HCT116 (cell line): ENCODE measurements at regions not wholly inside any gene's neighbourhood (a gene's known extent, or its start where the extent isn't known, plus 50 kb on each side); places are given as distances from the start of the nearest gene placed in this dataset.

Experiments
- ATAC-seq: fragments of 200-7000 bp; cut with Tn5 transposase; 2 replicates; pipeline ENCODE4 v1.9.1; 2020; ENCODE audit warnings: mild to moderate bottlenecking, moderate library complexity
- BruUV-seq: library from RNA; stranded (reverse); fragments of 400-500 nt; replicated peaks from 2 replicates; lab custom pipeline; 2021; lab: Mats Ljungman, UMichigan
- CTCF ChIA-PET: fragments of 300-600 bp; sonication (Branson Sonifier 250); formaldehyde crosslinking; loops from one replicate; lab custom pipeline; 2021; ENCODE audit warnings: antibody characterized with exemption; lab: Charles Lee
- POLR2A ChIA-PET: fragments of 300-600, 350-600 bp; sonication (Branson Sonifier 250); formaldehyde crosslinking; loops from one replicate; lab custom pipeline; 2021; ENCODE audit warnings: antibody characterized with exemption; lab: Charles Lee
- RAD21 ChIA-PET, 2 experiments: fragments of 300-600 bp; sonication (Branson Sonifier 250); formaldehyde crosslinking; loops; one replicate each; lab custom pipeline; 2023; ENCODE audit warnings: low total read pairs in 2 of 2; ENCODE audit not compliant: uncharacterized antibody in 2 of 2, unreplicated experiment in 2 of 2, low non-redundant PET in 1 of 2; lab: Charles Lee
- DNase-seq: peaks from one replicate; pipeline ENCODE4 v3.0.0-alpha.2; 2010; ENCODE audit warnings: low read depth, low spot score
- H2AFZ ChIP-seq: fragments of 200-600 bp; shearing (Covaris generic), sonication (generic); 2 replicates; pipeline ENCODE4 v1.6.1; 2017; ENCODE audit warnings: low read depth, mixed run types, mixed read lengths, antibody characterized with exemption, low read length; ENCODE audit not compliant: poor library complexity, severe bottlenecking
- H3K27ac ChIP-seq: 2 replicates; pipeline ENCODE4 v1.5.1; 2012; ENCODE audit warnings: low read depth, low read length
- H3K27me3 ChIP-seq: fragments of 200-600 bp; sonication (generic); 2 replicates; pipeline ENCODE4 v1.6.1; 2016; ENCODE audit warnings: mixed run types, low read length, mixed read lengths; ENCODE audit not compliant: insufficient read depth
- H3K36me3 ChIP-seq, 2 experiments: fragments of 200-500 bp in 1 of 2; fragments of 200-600 bp in 1 of 2; sonication (Bioruptor generic) in 1 of 2; sonication (generic) in 1 of 2; 2 replicates each; pipeline versions ENCODE4 v1.5.1 to v1.6.1; 2014 to 2016; ENCODE audit warnings: low read length in 2 of 2, inconsistent platforms in 1 of 2, mixed read lengths in 1 of 2, mixed run types in 1 of 2; ENCODE audit not compliant: insufficient read depth in 2 of 2, control insufficient read depth in 1 of 2
- H3K4me1 ChIP-seq, 2 experiments: fragments of 200-600 bp in 1 of 2; sonication (generic) in 1 of 2; 2 replicates each; pipeline versions ENCODE4 v1.5.1 to v1.6.1; 2012 to 2017; ENCODE audit warnings: low read length in 2 of 2, inconsistent platforms in 1 of 2, mild to moderate bottlenecking in 1 of 2, mixed read lengths in 1 of 2, mixed run types in 1 of 2, moderate library complexity in 1 of 2; ENCODE audit not compliant: insufficient read depth in 2 of 2, control insufficient read depth in 1 of 2
- H3K4me2 ChIP-seq: fragments of 200-600 bp; sonication (generic); 2 replicates; pipeline ENCODE4 v1.6.1; 2017; ENCODE audit warnings: mixed run types, low read length, mixed read lengths
- H3K4me3 ChIP-seq, 2 experiments: fragments of 200-600 bp in 1 of 2; sonication (generic) in 1 of 2; replicated peaks in 1 of 2; 2 replicates each; pipeline ENCODE4 v1.5.1; 2011 to 2016; ENCODE audit warnings: low read length in 2 of 2, control low read depth in 1 of 2, low read depth in 1 of 2, mild to moderate bottlenecking in 1 of 2, mixed read lengths in 1 of 2, mixed run types in 1 of 2
- H3K79me2 ChIP-seq: fragments of 200-600 bp; sonication (generic); 2 replicates; pipeline ENCODE4 v1.6.1; 2017; ENCODE audit warnings: mild to moderate bottlenecking, mixed run types, low read length, moderate library complexity, mixed read lengths; ENCODE audit not compliant: insufficient read depth
- H3K9ac ChIP-seq: fragments of 200-600 bp; sonication (generic); 2 replicates; pipeline ENCODE4 v1.6.1; 2016; ENCODE audit warnings: low read length, mixed read lengths
- H3K9me2 ChIP-seq: fragments of 200-600 bp; sonication (generic), shearing (Covaris generic); 2 replicates; pipeline ENCODE4 v1.6.1; 2017; ENCODE audit warnings: mixed run types, mild to moderate bottlenecking, moderate library complexity; ENCODE audit not compliant: insufficient read depth
- H3K9me3 ChIP-seq, 2 experiments: fragments of 200-500 bp in 1 of 2; fragments of 200-600 bp in 1 of 2; sonication (Bioruptor generic) in 1 of 2; sonication (generic) in 1 of 2; 2 replicates each; pipeline ENCODE4 v1.6.1; 2014 to 2017; ENCODE audit warnings: low read length in 2 of 2, mixed read lengths in 2 of 2, inconsistent platforms in 1 of 2, low read depth in 1 of 2, mild to moderate bottlenecking in 1 of 2, mixed run types in 1 of 2, moderate library complexity in 1 of 2; ENCODE audit not compliant: control insufficient read depth in 1 of 2, insufficient read depth in 1 of 2
- H4K20me1 ChIP-seq: fragments of 200-600 bp; sonication (generic), shearing (Covaris generic); 2 replicates; pipeline ENCODE4 v1.6.1; 2017; ENCODE audit warnings: mixed run types, mild to moderate bottlenecking, moderate library complexity; ENCODE audit not compliant: insufficient read depth
- CBX3 ChIP-seq: IDR thresholded peaks from 2 replicates; pipeline ENCODE4 v1.6.1; 2012; ENCODE audit warnings: low read depth
- ELF1 ChIP-seq: IDR thresholded peaks from 2 replicates; pipeline ENCODE4 v1.6.1; 2012; ENCODE audit warnings: low read depth, borderline replicate concordance
- EZH2 ChIP-seq: fragments of 200-600 bp; sonication (generic); IDR thresholded peaks from 2 replicates; pipeline ENCODE4 v1.6.1; 2017; ENCODE audit warnings: antibody characterized with exemption, mixed run types
- EZH2phosphoT487 ChIP-seq: fragments of 200-600 bp; IDR thresholded peaks from 2 replicates; pipeline ENCODE4 v1.6.1; 2018; ENCODE audit warnings: antibody characterized with exemption, borderline replicate concordance
- JUND ChIP-seq: IDR thresholded peaks from 2 replicates; pipeline ENCODE4 v1.6.1; 2012
- MAX ChIP-seq: IDR thresholded peaks from 2 replicates; pipeline ENCODE4 v1.6.1; 2012
- POLR2A ChIP-seq: IDR thresholded peaks from 2 replicates; pipeline ENCODE4 v1.7.0; 2011; ENCODE audit warnings: borderline replicate concordance; ENCODE audit not compliant: insufficient read depth, insufficient read length; ENCODE audit errors: extremely low read depth
- POLR2AphosphoS5 ChIP-seq: IDR thresholded peaks from 2 replicates; pipeline ENCODE4 v1.6.1; 2011; ENCODE audit warnings: mild to moderate bottlenecking, low read depth, low read length, moderate library complexity
- YY1 ChIP-seq: IDR thresholded peaks from 2 replicates; pipeline ENCODE4 v1.6.1; 2011; ENCODE audit warnings: low read length, low read depth, moderate library complexity, mild to moderate bottlenecking; ENCODE audit not compliant: insufficient replicate concordance; ENCODE audit errors: extremely low read depth
- ZBTB33 ChIP-seq: IDR thresholded peaks from 2 replicates; pipeline ENCODE4 v1.6.1; 2011; ENCODE audit warnings: mild to moderate bottlenecking, low read length, moderate library complexity; ENCODE audit not compliant: insufficient replicate concordance; ENCODE audit errors: extremely low read depth
- intact Hi-C: fragments of 100-400 bp; cut with micrococcal nuclease; formaldehyde crosslinking; loops from 2 replicates; pipeline ENCODE4 v1.10.0; 2022
- TF ChIP-seq, protein P1 (sequence below), 3 experiments: fragments of 200-600 bp in 1 of 3; sonication (generic) in 1 of 3; IDR thresholded peaks in 2 of 3; conservative IDR thresholded peaks in 1 of 3; 2 replicates each; pipeline ENCODE4 v1.5.1; 2012 to 2017; ENCODE audit warnings: low read depth in 2 of 3, low read length in 2 of 3, antibody characterized with exemption in 1 of 3, borderline replicate concordance in 1 of 3, control low read depth in 1 of 3, mild to moderate bottlenecking in 1 of 3, mixed read lengths in 1 of 3, mixed run types in 1 of 3, moderate library complexity in 1 of 3; ENCODE audit not compliant: insufficient read depth in 1 of 3
- TF ChIP-seq, protein P2 (sequence below): IDR thresholded peaks from 2 replicates; pipeline ENCODE4 v1.6.1; 2012; ENCODE audit warnings: low read depth

- TF ChIP-seq, protein P1, sequence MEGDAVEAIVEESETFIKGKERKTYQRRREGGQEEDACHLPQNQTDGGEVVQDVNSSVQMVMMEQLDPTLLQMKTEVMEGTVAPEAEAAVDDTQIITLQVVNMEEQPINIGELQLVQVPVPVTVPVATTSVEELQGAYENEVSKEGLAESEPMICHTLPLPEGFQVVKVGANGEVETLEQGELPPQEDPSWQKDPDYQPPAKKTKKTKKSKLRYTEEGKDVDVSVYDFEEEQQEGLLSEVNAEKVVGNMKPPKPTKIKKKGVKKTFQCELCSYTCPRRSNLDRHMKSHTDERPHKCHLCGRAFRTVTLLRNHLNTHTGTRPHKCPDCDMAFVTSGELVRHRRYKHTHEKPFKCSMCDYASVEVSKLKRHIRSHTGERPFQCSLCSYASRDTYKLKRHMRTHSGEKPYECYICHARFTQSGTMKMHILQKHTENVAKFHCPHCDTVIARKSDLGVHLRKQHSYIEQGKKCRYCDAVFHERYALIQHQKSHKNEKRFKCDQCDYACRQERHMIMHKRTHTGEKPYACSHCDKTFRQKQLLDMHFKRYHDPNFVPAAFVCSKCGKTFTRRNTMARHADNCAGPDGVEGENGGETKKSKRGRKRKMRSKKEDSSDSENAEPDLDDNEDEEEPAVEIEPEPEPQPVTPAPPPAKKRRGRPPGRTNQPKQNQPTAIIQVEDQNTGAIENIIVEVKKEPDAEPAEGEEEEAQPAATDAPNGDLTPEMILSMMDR (IDR thresholded peaks at IDR 0.05 in 2 of 3, conservative IDR thresholded peaks at IDR 0.05 in 1 of 3; ENCODE audit: borderline replicate concordance in 1 of 3, insufficient read depth in 1 of 3, low read depth in 2 of 3, low read length in 2 of 3), result no peak
- no peak for TF ChIP-seq JUND
- no peak for TF ChIP-seq MAX
- no peak for TF ChIP-seq POLR2AphosphoS5
Observed at GRCh38 chrX:94908648-94909047, 1234.6 kb downstream of the FAM133A start (continued).

DNA sequence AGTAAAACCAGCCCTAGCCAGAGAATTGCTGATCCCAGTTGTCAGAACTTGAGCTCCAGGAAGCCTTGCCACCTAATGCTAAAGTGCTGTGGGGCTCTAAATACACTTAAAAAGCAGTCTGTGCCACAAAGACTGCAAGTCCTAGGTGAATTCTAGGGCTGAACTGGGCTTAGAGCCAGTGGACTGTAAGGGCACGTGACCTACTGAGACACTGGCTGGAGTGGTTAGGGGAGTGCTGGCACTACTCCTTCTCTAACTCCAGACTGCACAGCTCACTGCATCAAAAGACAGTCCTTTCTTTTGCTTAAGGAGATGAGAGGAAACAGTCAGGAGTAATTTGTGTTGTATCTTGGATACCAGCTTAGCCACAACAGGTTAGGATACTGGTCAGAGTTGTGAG lies 1240.2 kb downstream of the FAM133A start:
- no TSS peak for BruUV-seq
- TF ChIP-seq CBX3 (no peak), ZBTB33 (no peak), ELF1 (no peak), EZH2 (no peak), EZH2phosphoT487 (no peak), POLR2A (no peak), YY1 (no peak), JUND (no peak)
- TF ChIP-seq, protein P2, sequence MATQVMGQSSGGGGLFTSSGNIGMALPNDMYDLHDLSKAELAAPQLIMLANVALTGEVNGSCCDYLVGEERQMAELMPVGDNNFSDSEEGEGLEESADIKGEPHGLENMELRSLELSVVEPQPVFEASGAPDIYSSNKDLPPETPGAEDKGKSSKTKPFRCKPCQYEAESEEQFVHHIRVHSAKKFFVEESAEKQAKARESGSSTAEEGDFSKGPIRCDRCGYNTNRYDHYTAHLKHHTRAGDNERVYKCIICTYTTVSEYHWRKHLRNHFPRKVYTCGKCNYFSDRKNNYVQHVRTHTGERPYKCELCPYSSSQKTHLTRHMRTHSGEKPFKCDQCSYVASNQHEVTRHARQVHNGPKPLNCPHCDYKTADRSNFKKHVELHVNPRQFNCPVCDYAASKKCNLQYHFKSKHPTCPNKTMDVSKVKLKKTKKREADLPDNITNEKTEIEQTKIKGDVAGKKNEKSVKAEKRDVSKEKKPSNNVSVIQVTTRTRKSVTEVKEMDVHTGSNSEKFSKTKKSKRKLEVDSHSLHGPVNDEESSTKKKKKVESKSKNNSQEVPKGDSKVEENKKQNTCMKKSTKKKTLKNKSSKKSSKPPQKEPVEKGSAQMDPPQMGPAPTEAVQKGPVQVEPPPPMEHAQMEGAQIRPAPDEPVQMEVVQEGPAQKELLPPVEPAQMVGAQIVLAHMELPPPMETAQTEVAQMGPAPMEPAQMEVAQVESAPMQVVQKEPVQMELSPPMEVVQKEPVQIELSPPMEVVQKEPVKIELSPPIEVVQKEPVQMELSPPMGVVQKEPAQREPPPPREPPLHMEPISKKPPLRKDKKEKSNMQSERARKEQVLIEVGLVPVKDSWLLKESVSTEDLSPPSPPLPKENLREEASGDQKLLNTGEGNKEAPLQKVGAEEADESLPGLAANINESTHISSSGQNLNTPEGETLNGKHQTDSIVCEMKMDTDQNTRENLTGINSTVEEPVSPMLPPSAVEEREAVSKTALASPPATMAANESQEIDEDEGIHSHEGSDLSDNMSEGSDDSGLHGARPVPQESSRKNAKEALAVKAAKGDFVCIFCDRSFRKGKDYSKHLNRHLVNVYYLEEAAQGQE, result no peak
- no peak for DNase-seq
- no peaks in the 10 kb centered on the region for H3K9me3 ChIP-seq
- ChIA-PET CTCF (no interaction called here), POLR2A (no interaction called here), RAD21 (no interaction called here)
- H3K9ac ChIP-seq, result no peak overlapping the region
- no peak overlapping the region for H2AFZ ChIP-seq
- no peaks in the 10 kb centered on the region for H3K27me3 ChIP-seq
- no peak for ATAC-seq
- no peaks in the 10 kb centered on the region for H3K4me1 ChIP-seq
- H3K27ac ChIP-seq, result no peak overlapping the region
- intact Hi-C loops, result no loop called here
- no peak overlapping the region for H3K4me3 ChIP-seq
- H3K9me2 ChIP-seq, result no peaks in the 10 kb centered on the region
- no peaks in the 10 kb centered on the region for H3K79me2 ChIP-seq
- H4K20me1 ChIP-seq, result no peaks in the 10 kb centered on the region
- H3K4me2 ChIP-seq, result no peak overlapping the region
- no peaks in the 10 kb centered on the region for H3K36me3 ChIP-seq
